ENCODE measurements at regions not wholly inside any gene's neighbourhood (a gene's known extent, or its start where the extent isn't known, plus 50 kb on each side); places are given as distances from the start of the nearest gene placed in this dataset.

DNA sequence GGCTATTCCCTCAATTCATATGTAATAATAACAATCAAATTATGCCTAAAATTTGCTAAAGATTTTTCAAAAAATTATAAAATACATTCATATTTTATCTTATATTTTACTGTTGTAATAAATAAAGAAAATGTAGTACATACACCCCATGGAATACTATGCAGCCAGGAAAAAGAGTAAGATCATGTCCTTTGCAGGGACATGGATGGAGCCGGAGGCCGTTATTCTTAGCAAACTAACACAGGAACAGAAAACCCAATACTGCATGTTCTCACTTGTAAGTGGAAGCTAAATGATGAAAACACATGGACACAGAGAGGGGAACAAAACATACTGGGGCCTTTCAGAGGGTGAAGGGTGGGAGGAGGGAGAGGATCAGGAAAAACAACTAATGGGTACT lies 584.2 kb upstream of the MMS22L start:
- H3K9me3 ChIP-seq (ENCODE audit: control insufficient read depth in 2 of 2, low read length in 2 of 2): no peaks in the 10 kb centered on the region
- H3K27me3 ChIP-seq (ENCODE audit: control insufficient read depth in 2 of 2, insufficient read depth in 2 of 2, low read length in 2 of 2): no peaks in the 10 kb centered on the region
- no peaks in the 10 kb centered on the region for H3K36me3 ChIP-seq (ENCODE audit: control insufficient read depth in 2 of 2, insufficient read depth in 2 of 2, low read length in 2 of 2)
- H3K4me3 ChIP-seq (ENCODE audit: low read length in 2 of 2): no peak overlapping the region
- H3K9ac ChIP-seq (ENCODE audit: low read depth in 1 of 2, low read length in 2 of 2): no peak overlapping the region
- no peak overlapping the region for H3K27ac ChIP-seq (ENCODE audit: low read depth in 2 of 2, low read length in 2 of 2)
- H3K4me1 ChIP-seq (ENCODE audit: control insufficient read depth in 2 of 2, insufficient read depth in 2 of 2, low read length in 2 of 2): no peaks in the 10 kb centered on the region

DNA sequence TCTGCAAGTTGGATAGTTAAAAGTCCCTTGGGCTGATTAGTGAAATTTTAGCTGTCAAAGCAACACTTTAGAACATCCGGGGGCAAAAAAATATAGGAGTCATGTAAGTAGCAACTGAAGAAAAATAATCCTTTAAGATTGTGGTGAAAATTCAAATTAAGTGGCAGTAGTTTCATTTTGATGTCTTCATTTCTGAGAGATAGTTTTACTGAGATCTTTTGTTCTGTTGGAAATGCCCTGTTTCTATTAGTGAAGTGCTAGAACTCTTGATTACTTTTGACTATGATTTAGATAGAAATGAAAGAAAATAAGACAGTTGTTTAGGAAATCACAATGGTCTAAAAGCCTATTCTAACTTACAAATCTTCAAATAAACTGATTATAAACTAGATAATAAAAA lies 587.3 kb upstream of the MMS22L start:
- no peaks in the 10 kb centered on the region for H3K27me3 ChIP-seq (ENCODE audit: control insufficient read depth in 2 of 2, insufficient read depth in 2 of 2, low read length in 2 of 2)
- H3K27ac ChIP-seq (ENCODE audit: low read depth in 2 of 2, low read length in 2 of 2): no peak overlapping the region
- H3K36me3 ChIP-seq (ENCODE audit: control insufficient read depth in 2 of 2, insufficient read depth in 2 of 2, low read length in 2 of 2): no peaks in the 10 kb centered on the region
- no peak overlapping the region for H3K9ac ChIP-seq (ENCODE audit: low read depth in 1 of 2, low read length in 2 of 2)
- H3K4me1 ChIP-seq (ENCODE audit: control insufficient read depth in 2 of 2, insufficient read depth in 2 of 2, low read length in 2 of 2): no peaks in the 10 kb centered on the region
- no peak overlapping the region for H3K4me3 ChIP-seq (ENCODE audit: low read length in 2 of 2)
- no peaks in the 10 kb centered on the region for H3K9me3 ChIP-seq (ENCODE audit: control insufficient read depth in 2 of 2, low read length in 2 of 2)

DNA sequence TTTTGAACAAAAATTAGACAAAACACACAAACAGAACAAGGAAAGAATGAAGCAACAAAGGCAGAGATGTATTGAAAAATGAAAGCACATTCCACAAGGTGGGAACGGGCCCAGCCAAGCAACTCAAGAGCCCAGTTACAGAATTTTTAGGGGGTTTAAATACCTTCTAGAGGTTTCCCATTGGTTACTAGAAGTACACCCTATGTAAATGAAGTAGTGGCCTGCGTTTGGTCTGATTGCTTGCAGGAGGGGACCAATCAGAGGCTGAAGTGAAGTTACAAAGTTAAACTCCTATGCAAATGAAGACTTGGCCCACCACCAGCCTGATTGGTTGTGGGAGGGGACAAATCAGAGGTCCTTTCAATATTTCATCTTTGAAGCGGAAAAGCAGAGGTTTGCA lies 593.7 kb upstream of the MMS22L start:
- no peak overlapping the region for H3K27ac ChIP-seq (ENCODE audit: low read depth in 2 of 2, low read length in 2 of 2)
- no peaks in the 10 kb centered on the region for H3K27me3 ChIP-seq (ENCODE audit: control insufficient read depth in 2 of 2, insufficient read depth in 2 of 2, low read length in 2 of 2)
- no peak overlapping the region for H3K4me3 ChIP-seq (ENCODE audit: low read length in 2 of 2)
- no peaks in the 10 kb centered on the region for H3K4me1 ChIP-seq (ENCODE audit: control insufficient read depth in 2 of 2, insufficient read depth in 2 of 2, low read length in 2 of 2)
- no peaks in the 10 kb centered on the region for H3K9me3 ChIP-seq (ENCODE audit: control insufficient read depth in 2 of 2, low read length in 2 of 2)
- no peak overlapping the region for H3K9ac ChIP-seq (ENCODE audit: low read depth in 1 of 2, low read length in 2 of 2)
- no peaks in the 10 kb centered on the region for H3K36me3 ChIP-seq (ENCODE audit: control insufficient read depth in 2 of 2, insufficient read depth in 2 of 2, low read length in 2 of 2)

DNA sequence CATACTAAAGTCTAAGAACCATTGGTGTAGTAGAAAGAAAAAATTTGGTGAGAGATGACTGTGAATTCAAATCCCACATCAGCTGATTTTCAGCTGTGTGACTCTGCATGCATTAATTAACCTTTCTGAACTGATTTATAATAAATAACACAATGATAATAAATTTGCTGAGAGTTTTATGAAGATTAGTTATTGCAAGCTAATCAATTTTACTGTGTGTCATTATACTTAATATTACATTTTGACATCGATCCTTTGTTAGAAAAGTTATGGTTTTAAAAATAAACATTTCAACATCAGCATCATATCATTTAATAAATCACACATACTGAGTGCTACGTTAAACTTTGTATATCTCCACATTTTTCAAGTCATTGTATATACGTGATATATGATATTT lies 599.7 kb upstream of the MMS22L start:
- Histone ChIP-seq H3K27me3 (ENCODE audit: control insufficient read depth in 2 of 2, insufficient read depth in 2 of 2, low read length in 2 of 2) (no peaks in the 10 kb centered on the region), H3K4me3 (ENCODE audit: low read length in 2 of 2) (no peak overlapping the region), H3K27ac (ENCODE audit: low read depth in 2 of 2, low read length in 2 of 2) (no peak overlapping the region)

DNA sequence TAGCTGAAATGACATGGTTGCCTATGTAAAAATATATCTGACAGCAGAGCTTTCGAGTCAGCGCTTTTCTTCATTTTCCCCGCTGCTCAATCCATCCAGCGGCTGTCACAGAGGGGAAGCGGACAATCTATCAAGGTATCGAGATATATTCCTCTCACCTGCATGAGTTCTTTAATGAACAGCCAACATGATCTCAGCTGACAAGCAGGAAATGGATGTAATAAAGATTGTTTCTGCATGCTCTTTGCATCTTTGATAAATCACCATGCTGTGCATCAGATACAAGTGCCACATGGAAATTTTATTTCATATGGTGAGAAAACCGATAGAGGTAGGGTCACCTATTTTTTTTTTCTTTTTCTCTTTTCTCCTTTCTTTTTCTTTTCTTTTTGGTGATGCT lies 602.3 kb upstream of the MMS22L start:
- H3K9ac ChIP-seq (ENCODE audit: low read depth in 1 of 2, low read length in 2 of 2): no peak overlapping the region
- H3K9me3 ChIP-seq (ENCODE audit: control insufficient read depth in 2 of 2, low read length in 2 of 2): no peaks in the 10 kb centered on the region
- no peaks in the 10 kb centered on the region for H3K27me3 ChIP-seq (ENCODE audit: control insufficient read depth in 2 of 2, insufficient read depth in 2 of 2, low read length in 2 of 2)
- H3K27ac ChIP-seq (ENCODE audit: low read depth in 2 of 2, low read length in 2 of 2): no peak overlapping the region
- no peaks in the 10 kb centered on the region for H3K4me1 ChIP-seq (ENCODE audit: control insufficient read depth in 2 of 2, insufficient read depth in 2 of 2, low read length in 2 of 2)
- H3K36me3 ChIP-seq (ENCODE audit: control insufficient read depth in 2 of 2, insufficient read depth in 2 of 2, low read length in 2 of 2): no peaks in the 10 kb centered on the region
- no peak overlapping the region for H3K4me3 ChIP-seq (ENCODE audit: low read length in 2 of 2)

More for the DNA sequence above, 599.7 kb upstream of the MMS22L start:
- Histone ChIP-seq H3K9ac (ENCODE audit: low read depth in 1 of 2, low read length in 2 of 2) (no peak overlapping the region), H3K9me3 (ENCODE audit: control insufficient read depth in 2 of 2, low read length in 2 of 2) (no peaks in the 10 kb centered on the region), H3K36me3 (ENCODE audit: control insufficient read depth in 2 of 2, insufficient read depth in 2 of 2, low read length in 2 of 2) (no peaks in the 10 kb centered on the region), H3K4me1 (ENCODE audit: control insufficient read depth in 2 of 2, insufficient read depth in 2 of 2, low read length in 2 of 2) (no peaks in the 10 kb centered on the region)

DNA sequence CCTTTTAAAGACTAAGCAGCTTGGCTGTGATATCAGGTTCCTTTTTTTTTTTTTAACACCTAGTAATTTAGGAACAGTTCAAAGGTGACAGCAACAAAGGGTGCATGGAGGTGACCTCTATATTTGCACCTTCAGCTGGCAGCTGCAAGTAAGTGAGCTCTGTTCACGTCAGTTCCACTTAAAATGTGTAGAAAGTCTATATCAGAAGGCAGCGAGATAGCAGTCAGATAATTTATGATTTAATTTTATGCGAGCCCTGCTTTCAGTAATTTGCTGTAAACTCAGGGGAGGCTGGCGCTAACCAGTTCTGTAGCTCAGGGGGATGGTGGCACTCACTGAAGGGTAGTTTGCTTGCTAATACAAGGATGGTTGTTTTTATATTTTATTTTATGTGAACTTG lies 602.8 kb upstream of the MMS22L start:
- Histone ChIP-seq H3K4me1 (ENCODE audit: control insufficient read depth in 2 of 2, insufficient read depth in 2 of 2, low read length in 2 of 2) (no peaks in the 10 kb centered on the region), H3K27ac (ENCODE audit: low read depth in 2 of 2, low read length in 2 of 2) (no peak overlapping the region), H3K9me3 (ENCODE audit: control insufficient read depth in 2 of 2, low read length in 2 of 2) (no peaks in the 10 kb centered on the region), H3K36me3 (ENCODE audit: control insufficient read depth in 2 of 2, insufficient read depth in 2 of 2, low read length in 2 of 2) (no peaks in the 10 kb centered on the region), H3K9ac (ENCODE audit: low read depth in 1 of 2, low read length in 2 of 2) (no peak overlapping the region), H3K27me3 (ENCODE audit: control insufficient read depth in 2 of 2, insufficient read depth in 2 of 2, low read length in 2 of 2) (no peaks in the 10 kb centered on the region), H3K4me3 (ENCODE audit: low read length in 2 of 2) (no peak overlapping the region)

DNA sequence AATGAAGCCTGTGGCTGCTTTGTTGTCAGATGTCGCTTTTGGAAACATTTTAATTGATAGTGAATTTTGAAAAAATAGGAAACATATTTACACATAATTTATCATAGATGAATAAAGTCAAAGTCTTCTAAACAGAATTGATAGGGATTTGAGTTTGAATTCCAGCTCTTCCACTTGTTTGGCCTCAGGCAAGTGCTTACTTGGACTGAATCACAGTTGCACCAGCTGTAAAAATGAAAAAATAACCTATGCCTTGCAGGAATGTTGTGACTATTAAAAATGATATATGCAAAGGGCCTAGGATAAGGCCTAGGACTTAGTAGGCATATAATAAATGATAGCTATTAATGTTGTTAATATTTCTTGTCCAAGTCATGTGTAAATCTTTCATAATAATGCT lies 618.5 kb upstream of the MMS22L start:
- Histone ChIP-seq H3K9ac (ENCODE audit: low read depth in 1 of 2, low read length in 2 of 2) (no peak overlapping the region), H3K9me3 (ENCODE audit: control insufficient read depth in 2 of 2, low read length in 2 of 2) (no peaks in the 10 kb centered on the region), H3K4me1 (ENCODE audit: control insufficient read depth in 2 of 2, insufficient read depth in 2 of 2, low read length in 2 of 2) (no peaks in the 10 kb centered on the region), H3K36me3 (ENCODE audit: control insufficient read depth in 2 of 2, insufficient read depth in 2 of 2, low read length in 2 of 2) (no peaks in the 10 kb centered on the region), H3K27me3 (ENCODE audit: control insufficient read depth in 2 of 2, insufficient read depth in 2 of 2, low read length in 2 of 2) (no peaks in the 10 kb centered on the region), H3K4me3 (ENCODE audit: low read length in 2 of 2) (no peak overlapping the region), H3K27ac (ENCODE audit: low read depth in 2 of 2, low read length in 2 of 2) (no peak overlapping the region)

DNA sequence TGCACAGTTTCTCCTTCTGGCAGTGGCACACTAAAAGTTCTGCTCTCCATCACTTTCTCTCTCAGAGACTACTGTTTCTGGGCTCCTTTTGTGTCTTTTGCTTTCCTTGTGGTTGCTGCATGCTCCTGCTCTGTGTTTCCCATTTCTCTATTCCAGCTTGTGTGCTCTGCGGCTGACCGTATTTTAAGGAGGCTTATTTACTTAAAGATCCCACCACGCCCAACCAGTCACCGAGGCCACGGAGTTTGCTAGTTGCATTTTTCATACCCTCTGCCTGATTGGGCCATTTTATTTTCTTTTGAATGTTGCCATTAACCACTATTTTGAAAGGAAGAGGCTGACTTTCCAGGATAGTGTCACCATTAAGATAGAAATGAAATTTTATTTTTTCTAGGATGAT lies 626.4 kb upstream of the MMS22L start:
- no peaks in the 10 kb centered on the region for H3K36me3 ChIP-seq (ENCODE audit: control insufficient read depth in 2 of 2, insufficient read depth in 2 of 2, low read length in 2 of 2)
- no peaks in the 10 kb centered on the region for H3K4me1 ChIP-seq (ENCODE audit: control insufficient read depth in 2 of 2, insufficient read depth in 2 of 2, low read length in 2 of 2)
- H3K9ac ChIP-seq (ENCODE audit: low read depth in 1 of 2, low read length in 2 of 2): no peak overlapping the region
- H3K4me3 ChIP-seq (ENCODE audit: low read length in 2 of 2): no peak overlapping the region
- no peaks in the 10 kb centered on the region for H3K27me3 ChIP-seq (ENCODE audit: control insufficient read depth in 2 of 2, insufficient read depth in 2 of 2, low read length in 2 of 2)
- H3K9me3 ChIP-seq (ENCODE audit: control insufficient read depth in 2 of 2, low read length in 2 of 2): no peaks in the 10 kb centered on the region
- no peak overlapping the region for H3K27ac ChIP-seq (ENCODE audit: low read depth in 2 of 2, low read length in 2 of 2)

DNA sequence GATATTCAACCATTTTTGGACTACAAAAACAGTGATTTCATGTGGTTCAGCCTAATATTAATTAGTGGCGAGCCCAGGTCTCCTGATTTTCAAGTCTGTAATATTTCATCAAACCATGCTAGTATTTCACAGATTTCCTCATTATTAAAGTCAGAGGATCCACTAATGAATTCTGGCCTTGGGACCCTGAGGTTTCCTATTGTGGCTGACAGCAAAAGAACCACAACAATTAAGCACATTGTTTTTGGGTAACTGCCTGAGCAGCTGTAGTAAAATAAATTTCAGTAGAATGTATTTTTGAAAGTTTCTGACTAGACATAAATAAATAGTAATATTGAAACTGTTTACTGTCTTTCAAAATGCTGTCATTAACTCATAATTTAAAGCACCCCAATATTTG lies 630.7 kb upstream of the MMS22L start:
- Histone ChIP-seq H3K27ac (ENCODE audit: low read depth in 2 of 2, low read length in 2 of 2) (no peak overlapping the region), H3K9me3 (ENCODE audit: control insufficient read depth in 2 of 2, low read length in 2 of 2) (no peaks in the 10 kb centered on the region), H3K36me3 (ENCODE audit: control insufficient read depth in 2 of 2, insufficient read depth in 2 of 2, low read length in 2 of 2) (no peaks in the 10 kb centered on the region), H3K4me1 (ENCODE audit: control insufficient read depth in 2 of 2, insufficient read depth in 2 of 2, low read length in 2 of 2) (no peaks in the 10 kb centered on the region), H3K27me3 (ENCODE audit: control insufficient read depth in 2 of 2, insufficient read depth in 2 of 2, low read length in 2 of 2) (no peaks in the 10 kb centered on the region), H3K9ac (ENCODE audit: low read depth in 1 of 2, low read length in 2 of 2) (no peak overlapping the region), H3K4me3 (ENCODE audit: low read length in 2 of 2) (no peak overlapping the region)

DNA sequence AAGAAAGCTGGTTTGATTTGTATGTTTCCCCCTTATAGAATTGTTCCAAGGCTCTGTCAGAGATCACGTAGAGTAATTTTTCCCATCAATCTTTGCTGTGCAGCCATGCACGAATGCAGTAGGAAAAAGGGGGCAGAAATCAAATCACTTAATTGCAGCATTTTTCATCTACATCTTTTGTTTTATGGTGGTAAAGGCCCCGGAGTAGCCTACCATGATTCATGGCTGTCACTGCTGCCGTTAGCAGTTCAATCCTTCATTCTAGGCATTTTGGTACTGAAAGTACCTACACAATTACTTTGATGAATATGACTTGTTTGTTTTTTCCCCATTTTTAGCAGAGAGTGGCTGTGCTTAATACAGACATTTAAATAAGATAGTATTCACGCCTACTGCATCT lies 631.9 kb upstream of the MMS22L start:
- H3K9me3 ChIP-seq (ENCODE audit: control insufficient read depth in 2 of 2, low read length in 2 of 2): no peaks in the 10 kb centered on the region
- H3K27ac ChIP-seq (ENCODE audit: low read depth in 2 of 2, low read length in 2 of 2): no peak overlapping the region
- H3K9ac ChIP-seq (ENCODE audit: low read depth in 1 of 2, low read length in 2 of 2): no peak overlapping the region
- H3K4me3 ChIP-seq (ENCODE audit: low read length in 2 of 2): no peak overlapping the region
- no peaks in the 10 kb centered on the region for H3K27me3 ChIP-seq (ENCODE audit: control insufficient read depth in 2 of 2, insufficient read depth in 2 of 2, low read length in 2 of 2)
- no peaks in the 10 kb centered on the region for H3K36me3 ChIP-seq (ENCODE audit: control insufficient read depth in 2 of 2, insufficient read depth in 2 of 2, low read length in 2 of 2)
- H3K4me1 ChIP-seq (ENCODE audit: control insufficient read depth in 2 of 2, insufficient read depth in 2 of 2, low read length in 2 of 2): no peaks in the 10 kb centered on the region

DNA sequence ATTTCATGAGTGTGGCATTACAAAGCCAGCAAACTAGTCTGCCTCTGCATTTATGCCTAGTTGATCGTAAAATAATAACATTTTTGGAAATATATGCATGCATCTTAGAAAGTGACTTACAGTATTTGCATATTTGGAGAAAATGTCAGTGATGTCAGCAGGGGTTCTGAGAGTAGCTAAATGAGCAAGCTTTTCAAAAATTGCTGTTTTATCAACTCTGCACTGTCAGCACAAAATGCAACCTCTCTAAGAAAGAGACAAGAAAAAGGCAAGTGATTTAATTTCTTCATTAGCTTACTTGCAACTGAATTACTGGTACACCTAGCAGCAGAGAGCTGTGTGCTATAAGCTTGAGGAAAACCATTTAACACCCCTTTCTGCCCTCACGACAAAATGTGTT lies 632.5 kb upstream of the MMS22L start:
- H3K9me3 ChIP-seq (ENCODE audit: control insufficient read depth in 2 of 2, low read length in 2 of 2): no peaks in the 10 kb centered on the region
- no peaks in the 10 kb centered on the region for H3K4me1 ChIP-seq (ENCODE audit: control insufficient read depth in 2 of 2, insufficient read depth in 2 of 2, low read length in 2 of 2)
- H3K27ac ChIP-seq (ENCODE audit: low read depth in 2 of 2, low read length in 2 of 2): no peak overlapping the region
- no peaks in the 10 kb centered on the region for H3K36me3 ChIP-seq (ENCODE audit: control insufficient read depth in 2 of 2, insufficient read depth in 2 of 2, low read length in 2 of 2)
- H3K4me3 ChIP-seq (ENCODE audit: low read length in 2 of 2): no peak overlapping the region
- no peaks in the 10 kb centered on the region for H3K27me3 ChIP-seq (ENCODE audit: control insufficient read depth in 2 of 2, insufficient read depth in 2 of 2, low read length in 2 of 2)
- H3K9ac ChIP-seq (ENCODE audit: low read depth in 1 of 2, low read length in 2 of 2): no peak overlapping the region

All from mucosa of rectum (tissue), 2 donors.